GM21576 (cell line): ENCODE measurements at regions not wholly inside any gene's neighbourhood (a gene's known extent, or its start where the extent isn't known, plus 50 kb on each side); places are given as distances from the start of the nearest gene placed in this dataset.

Experiments used
- ATAC-seq: cut with Tn5 transposase; IDR thresholded peaks from one replicate; pipeline ENCODE4 v1.9.1; 2021; ENCODE audit warnings: mild to moderate bottlenecking, moderate library complexity; ENCODE audit not compliant: unreplicated experiment

DNA sequence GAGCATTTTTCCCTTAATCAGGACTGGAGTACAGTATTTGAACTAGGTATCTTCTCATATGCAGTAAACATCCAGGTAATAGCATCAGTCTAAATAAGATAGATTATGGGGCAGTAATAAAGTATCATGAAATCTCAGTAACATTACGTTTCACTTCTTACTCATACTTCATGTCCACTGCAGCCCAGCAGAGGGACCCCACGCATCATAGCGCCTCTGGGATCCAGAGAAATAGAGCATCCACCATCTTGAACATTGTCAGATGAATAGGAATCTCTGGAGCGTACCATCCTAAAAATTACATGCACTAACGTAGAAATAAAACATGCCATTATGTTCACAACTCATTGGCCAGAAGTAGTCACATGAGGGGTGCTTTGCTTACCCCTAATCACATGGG lies 499.0 kb downstream of the CPS1 start:
- no peak for ATAC-seq

GRCh38 chr2:211061612-211062296 lies 505.4 kb downstream of the CPS1 start:
- no peak for ATAC-seq

DNA sequence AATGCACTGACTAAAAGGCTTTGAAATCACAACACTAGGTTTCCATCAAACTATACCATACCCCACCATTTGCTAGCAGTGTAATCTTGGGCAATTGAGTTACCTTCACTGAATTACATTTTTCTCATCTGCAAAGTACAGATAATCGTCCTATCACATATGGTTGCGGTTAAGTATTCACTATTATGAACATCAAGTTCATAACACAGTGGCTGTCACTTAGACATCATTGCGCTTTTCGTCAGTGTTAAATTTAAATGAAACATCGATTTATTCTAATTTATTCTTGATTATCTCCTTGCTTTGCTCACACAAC lies 505.9 kb downstream of the CPS1 start:
- no peak for ATAC-seq

GRCh38 chr2:211067029-211067428 lies 510.6 kb downstream of the CPS1 start:
- ATAC-seq = no peak

- no peak for ATAC-seq
These were observed 511.8 kb downstream of the CPS1 start for GRCh38 chr2:211068108-211068780.

DNA sequence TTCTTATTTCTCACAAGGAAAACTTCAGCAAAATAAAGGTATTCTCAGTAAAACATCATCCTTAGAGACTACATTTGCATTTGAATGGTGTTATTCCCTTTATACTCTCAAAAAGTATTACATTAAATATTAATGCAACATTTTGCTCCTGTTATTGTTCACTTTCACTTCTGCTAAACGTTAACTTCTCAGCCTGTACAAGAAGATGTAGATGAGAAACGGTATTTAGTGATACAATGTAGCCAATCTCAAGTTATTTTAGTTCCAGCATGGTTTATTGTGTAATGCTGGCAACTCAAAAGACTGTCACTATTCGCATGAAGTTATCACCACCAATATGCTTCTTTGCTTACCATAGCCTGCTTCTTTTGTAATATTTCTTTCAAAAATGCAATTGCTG lies 514.1 kb downstream of the CPS1 start:
- no peak for ATAC-seq

- ATAC-seq = no peak
These were observed 520.9 kb downstream of the CPS1 start for GRCh38 chr2:211077216-211077767.

- no peak for ATAC-seq
These were observed 528.0 kb downstream of the CPS1 start for GRCh38 chr2:211084352-211084751.

- peak; percentile 63 for ATAC-seq
These were observed 528.8 kb downstream of the CPS1 start for GRCh38 chr2:211085056-211085680.

- ATAC-seq = no peak
These were observed 529.6 kb downstream of the CPS1 start for GRCh38 chr2:211086049-211086448.

GRCh38 chr2:211089127-211089526 lies 532.7 kb downstream of the CPS1 start:
- no peak for ATAC-seq

DNA sequence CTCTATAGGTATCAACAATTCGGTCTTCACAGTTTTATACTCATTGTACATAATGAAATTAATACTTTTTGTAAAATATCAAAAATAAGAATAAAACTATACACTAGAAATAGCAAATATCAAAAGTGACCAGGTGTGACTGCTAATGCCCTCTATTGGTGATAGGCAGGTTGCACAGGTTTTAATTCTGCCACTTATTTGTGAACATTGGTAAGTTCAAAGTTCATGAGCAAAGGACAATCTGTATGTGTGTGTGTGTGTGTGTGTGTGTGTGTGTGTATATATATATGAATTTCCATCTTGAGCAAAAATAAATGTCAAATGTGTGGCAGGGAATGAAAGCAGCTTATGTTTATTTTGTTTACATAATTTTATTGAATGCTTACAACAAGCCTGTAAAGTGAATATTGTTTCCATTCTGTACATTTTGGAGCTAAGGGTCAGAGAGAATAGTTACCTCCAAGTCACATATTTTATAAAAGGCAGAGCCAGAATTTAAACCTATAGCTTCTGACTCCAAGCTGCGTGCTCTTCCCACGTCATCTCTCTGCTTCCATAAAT lies 537.4 kb downstream of the CPS1 start:
- no peak for ATAC-seq

DNA sequence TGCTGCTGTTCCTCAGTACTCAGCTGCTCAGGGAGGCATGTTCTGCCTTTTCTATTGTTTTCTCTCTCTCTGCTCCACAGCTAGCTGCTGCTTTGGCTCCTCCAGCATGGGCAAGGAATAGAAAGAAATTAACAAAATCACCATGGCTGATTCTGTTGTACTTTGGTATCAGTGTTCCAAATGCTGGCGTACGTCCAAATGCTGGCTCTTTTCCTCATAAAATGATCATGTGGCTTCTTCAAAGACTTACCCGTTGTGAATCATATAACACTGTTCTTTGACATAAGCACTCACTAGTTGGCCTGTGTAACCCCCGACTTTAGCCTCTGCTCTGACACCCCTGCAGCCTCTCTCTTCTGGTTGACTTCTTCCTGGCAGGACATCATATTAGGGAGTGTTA lies 547.6 kb downstream of the CPS1 start:
- no peak for ATAC-seq

- ATAC-seq = no peak
These were observed 557.2 kb downstream of the CPS1 start for GRCh38 chr2:211113334-211114175.

DNA sequence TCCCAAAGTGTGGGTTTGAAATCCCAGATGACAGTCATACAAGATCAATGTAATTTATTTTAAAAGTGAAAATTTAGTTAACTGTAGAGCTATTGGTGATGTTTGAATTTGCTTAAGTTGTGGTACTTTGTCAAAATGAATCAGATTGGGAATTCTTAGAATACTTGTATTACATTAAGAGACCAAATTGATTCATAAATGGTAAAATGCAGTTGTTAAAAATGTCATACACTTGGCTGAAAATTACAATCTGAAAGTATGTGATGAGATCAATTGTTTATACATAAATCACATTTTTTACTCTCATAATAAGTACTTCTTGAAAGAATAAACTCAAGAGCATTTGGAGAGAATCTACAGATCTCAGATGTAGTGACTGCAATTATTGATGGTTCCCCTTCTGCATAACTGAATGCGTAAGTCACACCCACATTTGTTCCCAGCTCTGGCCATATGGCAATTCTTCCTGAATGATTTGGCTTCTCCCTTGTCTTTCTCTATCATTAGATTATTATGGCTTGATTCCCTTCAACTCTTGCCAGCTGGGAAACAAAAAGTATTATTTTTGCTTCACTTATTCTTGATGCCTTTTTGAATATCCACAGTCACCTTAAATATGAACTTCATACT lies 558.5 kb downstream of the CPS1 start:
- ATAC-seq = no peak

DNA sequence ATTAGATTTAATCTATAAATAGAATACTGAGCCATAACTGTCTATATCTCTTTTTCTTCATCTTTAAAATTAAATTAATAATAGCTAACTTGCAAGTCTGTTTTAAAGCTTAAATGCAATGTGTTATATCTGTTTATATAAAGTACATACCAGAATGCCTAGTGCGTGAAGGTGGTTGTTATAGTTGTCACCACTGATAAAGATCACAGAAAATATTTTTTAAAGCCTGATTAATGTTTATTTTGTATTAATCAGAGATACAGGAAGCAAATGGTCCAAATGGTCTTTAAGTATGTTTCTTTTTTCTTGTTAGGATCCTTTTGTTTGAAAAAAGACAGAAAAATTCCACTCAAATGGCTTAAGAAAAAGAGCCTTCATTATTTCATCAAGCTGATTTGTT lies 560.6 kb downstream of the CPS1 start:
- no peak for ATAC-seq

- ATAC-seq = no peak
These were observed 569.9 kb downstream of the CPS1 start for GRCh38 chr2:211126256-211126655.

GRCh38 chr2:211127501-211127900 lies 571.1 kb downstream of the CPS1 start:
- no peak for ATAC-seq

- ATAC-seq = no peak
These were observed 571.9 kb downstream of the CPS1 start for GRCh38 chr2:211128287-211128686.

- no peak for ATAC-seq
These were observed 573.4 kb downstream of the CPS1 start for GRCh38 chr2:211129798-211130197.
